GM12872 (cell line): ENCODE measurements at regions not wholly inside any gene's neighbourhood (a gene's known extent, or its start where the extent isn't known, plus 50 kb on each side); places are given as distances from the start of the nearest gene placed in this dataset.

ENCODE experiments used
- TF ChIP-seq, protein P1 (sequence below): IDR thresholded peaks from 3 replicates; pipeline ENCODE4 v1.5.1; 2011; ENCODE audit warnings: low read depth, mild to moderate bottlenecking, low read length, moderate library complexity; ENCODE audit not compliant: insufficient read depth

GRCh38 chr21:27646691-27647090, 679.8 kb upstream of the ADAMTS5 start:
- TF ChIP-seq, protein P1, sequence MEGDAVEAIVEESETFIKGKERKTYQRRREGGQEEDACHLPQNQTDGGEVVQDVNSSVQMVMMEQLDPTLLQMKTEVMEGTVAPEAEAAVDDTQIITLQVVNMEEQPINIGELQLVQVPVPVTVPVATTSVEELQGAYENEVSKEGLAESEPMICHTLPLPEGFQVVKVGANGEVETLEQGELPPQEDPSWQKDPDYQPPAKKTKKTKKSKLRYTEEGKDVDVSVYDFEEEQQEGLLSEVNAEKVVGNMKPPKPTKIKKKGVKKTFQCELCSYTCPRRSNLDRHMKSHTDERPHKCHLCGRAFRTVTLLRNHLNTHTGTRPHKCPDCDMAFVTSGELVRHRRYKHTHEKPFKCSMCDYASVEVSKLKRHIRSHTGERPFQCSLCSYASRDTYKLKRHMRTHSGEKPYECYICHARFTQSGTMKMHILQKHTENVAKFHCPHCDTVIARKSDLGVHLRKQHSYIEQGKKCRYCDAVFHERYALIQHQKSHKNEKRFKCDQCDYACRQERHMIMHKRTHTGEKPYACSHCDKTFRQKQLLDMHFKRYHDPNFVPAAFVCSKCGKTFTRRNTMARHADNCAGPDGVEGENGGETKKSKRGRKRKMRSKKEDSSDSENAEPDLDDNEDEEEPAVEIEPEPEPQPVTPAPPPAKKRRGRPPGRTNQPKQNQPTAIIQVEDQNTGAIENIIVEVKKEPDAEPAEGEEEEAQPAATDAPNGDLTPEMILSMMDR = no peak

DNA sequence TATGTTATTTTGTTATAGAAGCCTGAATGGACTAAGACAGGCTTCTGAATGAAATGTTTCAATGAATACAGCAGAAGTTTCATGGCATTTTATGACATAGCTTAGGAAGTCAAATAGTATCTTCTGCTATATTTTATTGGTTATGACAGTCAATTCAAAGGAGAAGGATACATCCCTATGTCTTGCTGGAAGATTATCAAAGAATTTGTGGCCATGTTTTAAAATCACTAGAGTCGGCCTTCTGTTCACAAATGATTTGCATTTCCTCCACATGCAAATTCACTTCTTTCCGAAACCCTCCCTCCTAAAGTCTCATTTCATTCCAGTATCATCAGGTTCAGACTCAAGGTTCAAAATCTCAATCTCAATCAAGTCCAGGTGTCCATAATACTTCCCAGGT, 679.2 kb upstream of the ADAMTS5 start:
- TF ChIP-seq, protein P1 = no peak

- TF ChIP-seq, protein P1 = no peak
These were observed 678.4 kb upstream of the ADAMTS5 start for GRCh38 chr21:27645285-27645684.

DNA sequence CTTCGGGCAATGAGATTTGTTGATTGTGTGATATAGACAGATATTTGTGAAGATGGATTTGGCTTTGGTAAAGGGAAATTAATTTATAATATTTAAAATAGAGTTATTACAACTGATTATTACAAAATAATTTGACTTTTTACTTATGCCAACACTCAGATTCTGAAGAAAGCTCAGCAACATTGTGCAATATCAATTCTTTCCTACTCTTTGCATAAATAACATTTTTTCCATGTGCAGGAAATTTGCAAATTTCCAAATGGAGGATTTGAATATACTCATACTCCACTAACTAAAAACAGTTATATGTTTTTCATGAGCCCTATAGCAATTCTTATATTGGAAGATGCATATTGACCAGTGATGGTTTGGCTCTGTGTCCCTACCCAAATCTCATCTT, 676.4 kb upstream of the ADAMTS5 start:
- TF ChIP-seq, protein P1 = no peak

DNA sequence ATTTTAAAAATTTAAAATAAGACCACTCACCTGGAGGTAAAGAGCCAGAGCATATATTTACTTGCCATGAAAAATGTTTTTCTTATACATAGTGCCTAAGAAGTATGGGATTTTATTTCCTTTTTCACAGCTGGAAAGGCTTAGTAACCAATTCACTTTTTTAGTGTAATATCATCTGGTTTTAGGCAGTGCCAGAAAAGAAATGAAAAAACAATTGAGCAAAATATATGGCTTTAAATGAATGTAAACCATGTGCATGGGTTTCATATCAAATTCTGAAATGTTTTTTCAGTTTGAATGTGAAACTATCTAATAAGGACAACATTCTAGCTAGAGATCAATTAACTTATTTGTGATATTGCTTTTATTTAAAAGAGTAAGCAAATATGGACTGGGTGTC, 672.4 kb upstream of the ADAMTS5 start:
- TF ChIP-seq, protein P1 = no peak

GRCh38 chr21:27636656-27637055, 669.8 kb upstream of the ADAMTS5 start:
- TF ChIP-seq, protein P1 = no peak

- TF ChIP-seq, protein P1 = no peak
These were observed 666.7 kb upstream of the ADAMTS5 start for GRCh38 chr21:27633631-27634030.

- TF ChIP-seq, protein P1 = no peak
These were observed 664.6 kb upstream of the ADAMTS5 start for GRCh38 chr21:27631471-27631870.
